BLaER1 treated with 17β-estradiol and CSF1 and Interleukin-3, amounts not matched to agents 10 nM and 100 nM (cell line): ENCODE measurements at regions not wholly inside any gene's neighbourhood (a gene's known extent, or its start where the extent isn't known, plus 50 kb on each side); places are given as distances from the start of the nearest gene placed in this dataset.

ENCODE experiments used
- H3K27ac ChIP-seq, 11 experiments: shearing (Covaris generic); formaldehyde crosslinking; 2 replicates each; pipeline ENCODE4 v1.8.1; 2022
- H3K27me3 ChIP-seq, 11 experiments: shearing (Covaris generic); formaldehyde crosslinking; 2 replicates each; pipeline ENCODE4 v1.8.1; 2022
- H3K36me3 ChIP-seq, 11 experiments: shearing (Covaris generic); formaldehyde crosslinking; 2 replicates each; pipeline ENCODE4 v1.8.1; 2022
- H3K4me1 ChIP-seq, 10 experiments: shearing (Covaris generic); formaldehyde crosslinking; 2 replicates each; pipeline ENCODE4 v1.8.1; 2022
- H3K4me2 ChIP-seq, 11 experiments: shearing (Covaris generic); formaldehyde crosslinking; 2 replicates each; pipeline ENCODE4 v1.8.1; 2022
- H3K4me3 ChIP-seq, 10 experiments: shearing (Covaris generic); formaldehyde crosslinking; 2 replicates each; pipeline ENCODE4 v1.8.1; 2022
- H3K9ac ChIP-seq, 11 experiments: shearing (Covaris generic); formaldehyde crosslinking; 2 replicates each; pipeline ENCODE4 v1.8.1; 2022
- H3K9me3 ChIP-seq, 11 experiments: shearing (Covaris generic); formaldehyde crosslinking; replicated peaks in 1 of 11; 2 replicates each; pipeline ENCODE4 v1.8.1; 2022
- H4K20me1 ChIP-seq, 11 experiments: shearing (Covaris generic); formaldehyde crosslinking; 2 replicates each; pipeline ENCODE4 v1.8.1; 2022
- Cebpa-rat ChIP-seq, 11 experiments: shearing (Covaris generic); IDR thresholded peaks; 2 replicates each; pipeline ENCODE4 v1.8.1; 2022

GRCh38 chr13:54366728-54367127, 1338.1 kb downstream of the OLFM4 start:
- TF ChIP-seq Cebpa-rat (IDR thresholded peaks at IDR 0.05), result no peak

GRCh38 chr13:54367639-54368271, 1339.1 kb downstream of the OLFM4 start:
- Histone ChIP-seq H3K27me3 (no peaks in the 10 kb centered on the region), H3K4me1 (no peaks in the 10 kb centered on the region), H4K20me1 (no peaks in the 10 kb centered on the region), H3K4me2 (no peak overlapping the region), H3K9ac (no peak overlapping the region), H3K27ac (no peak overlapping the region), H3K4me3 (no peak overlapping the region), H3K36me3 (no peaks in the 10 kb centered on the region), H3K9me3 (no peaks in the 10 kb centered on the region)
- TF ChIP-seq Cebpa-rat (IDR thresholded peaks at IDR 0.05), result no peak

More at GRCh38 chr13:54366728-54367127, 1338.1 kb downstream of the OLFM4 start:
- Histone ChIP-seq H3K27ac (no peak overlapping the region), H3K4me2 (no peak overlapping the region), H3K4me3 (no peak overlapping the region), H4K20me1 (no peaks in the 10 kb centered on the region), H3K4me1 (no peaks in the 10 kb centered on the region), H3K9ac (no peak overlapping the region), H3K36me3 (no peaks in the 10 kb centered on the region), H3K9me3 (no peaks in the 10 kb centered on the region), H3K27me3 (no peaks in the 10 kb centered on the region)

GRCh38 chr13:54368387-54368786, 1339.8 kb downstream of the OLFM4 start:
- Histone ChIP-seq H4K20me1 (no peaks in the 10 kb centered on the region), H3K9me3 (no peaks in the 10 kb centered on the region), H3K4me3 (no peak overlapping the region), H3K4me1 (no peaks in the 10 kb centered on the region), H3K36me3 (no peaks in the 10 kb centered on the region), H3K4me2 (no peak overlapping the region), H3K27me3 (no peaks in the 10 kb centered on the region), H3K27ac (no peak overlapping the region), H3K9ac (no peak overlapping the region)
- TF ChIP-seq Cebpa-rat (IDR thresholded peaks at IDR 0.05), result no peak

GRCh38 chr13:54373211-54373610, 1344.6 kb downstream of the OLFM4 start:
- Histone ChIP-seq H3K27me3 (no peaks in the 10 kb centered on the region), H4K20me1 (no peaks in the 10 kb centered on the region)

GRCh38 chr13:54379461-54379860, 1350.8 kb downstream of the OLFM4 start:
- Histone ChIP-seq H3K27ac (no peak overlapping the region), H3K9me3 (no peaks in the 10 kb centered on the region), H3K4me3 (no peak overlapping the region), H3K4me1 (no peaks in the 10 kb centered on the region), H3K4me2 (no peak overlapping the region), H3K27me3 (no peaks in the 10 kb centered on the region), H3K36me3 (no peaks in the 10 kb centered on the region), H3K9ac (no peak overlapping the region), H4K20me1 (no peaks in the 10 kb centered on the region)
- no peak for TF ChIP-seq Cebpa-rat (IDR thresholded peaks at IDR 0.05)

More at GRCh38 chr13:54373211-54373610, 1344.6 kb downstream of the OLFM4 start:
- H3K36me3 ChIP-seq, result no peaks in the 10 kb centered on the region
- H3K9ac ChIP-seq, result no peak overlapping the region
- no peak overlapping the region for H3K4me2 ChIP-seq
- H3K4me3 ChIP-seq, result no peak overlapping the region
- H3K9me3 ChIP-seq, result no peaks in the 10 kb centered on the region
- no peaks in the 10 kb centered on the region for H3K4me1 ChIP-seq
- TF ChIP-seq Cebpa-rat (IDR thresholded peaks at IDR 0.05), result no peak
- H3K27ac ChIP-seq, result no peak overlapping the region

- Histone ChIP-seq H3K27ac (no peak overlapping the region), H3K36me3 (no peaks in the 10 kb centered on the region), H3K27me3 (no peaks in the 10 kb centered on the region), H4K20me1 (no peaks in the 10 kb centered on the region), H3K9ac (no peak overlapping the region), H3K4me1 (no peaks in the 10 kb centered on the region), H3K4me2 (no peak overlapping the region), H3K9me3 (no peaks in the 10 kb centered on the region), H3K4me3 (no peak overlapping the region)
- TF ChIP-seq Cebpa-rat (IDR thresholded peaks at IDR 0.05), result no peak
Observed at GRCh38 chr13:54383604-54384003, 1355.0 kb downstream of the OLFM4 start.

GRCh38 chr13:54387625-54388024, 1359.0 kb downstream of the OLFM4 start:
- no peaks in the 10 kb centered on the region for H3K4me1 ChIP-seq
- no peak overlapping the region for H3K27ac ChIP-seq
- no peak for TF ChIP-seq Cebpa-rat (IDR thresholded peaks at IDR 0.05)
- no peaks in the 10 kb centered on the region for H3K27me3 ChIP-seq
- no peaks in the 10 kb centered on the region for H4K20me1 ChIP-seq
- no peaks in the 10 kb centered on the region for H3K36me3 ChIP-seq
- no peaks in the 10 kb centered on the region for H3K9me3 ChIP-seq
- H3K4me3 ChIP-seq, result no peak overlapping the region
- H3K4me2 ChIP-seq, result no peak overlapping the region
- H3K9ac ChIP-seq, result no peak overlapping the region

- Histone ChIP-seq H3K36me3 (no peaks in the 10 kb centered on the region), H3K9me3 (no peaks in the 10 kb centered on the region), H3K4me2 (no peak overlapping the region), H3K4me1 (no peaks in the 10 kb centered on the region), H3K27me3 (no peaks in the 10 kb centered on the region), H3K9ac (no peak overlapping the region), H3K27ac (no peak overlapping the region), H3K4me3 (no peak overlapping the region), H4K20me1 (no peaks in the 10 kb centered on the region)
- no peak for TF ChIP-seq Cebpa-rat (IDR thresholded peaks at IDR 0.05)
Observed at GRCh38 chr13:54390841-54391240, 1362.2 kb downstream of the OLFM4 start.

GRCh38 chr13:54394085-54394700, 1365.6 kb downstream of the OLFM4 start:
- no peak for TF ChIP-seq Cebpa-rat (IDR thresholded peaks at IDR 0.05)
- Histone ChIP-seq H3K4me2 (no peak overlapping the region), H3K9me3 (no peaks in the 10 kb centered on the region), H3K4me3 (no peak overlapping the region), H3K4me1 (no peaks in the 10 kb centered on the region), H4K20me1 (no peaks in the 10 kb centered on the region), H3K27me3 (no peaks in the 10 kb centered on the region), H3K27ac (no peak overlapping the region), H3K36me3 (no peaks in the 10 kb centered on the region), H3K9ac (no peak overlapping the region)

- Histone ChIP-seq H3K27ac (no peak overlapping the region), H3K4me3 (no peak overlapping the region), H4K20me1 (no peaks in the 10 kb centered on the region), H3K36me3 (no peaks in the 10 kb centered on the region), H3K27me3 (no peaks in the 10 kb centered on the region), H3K9ac (no peak overlapping the region), H3K4me2 (no peak overlapping the region), H3K4me1 (no peaks in the 10 kb centered on the region), H3K9me3 (no peaks in the 10 kb centered on the region)
- TF ChIP-seq Cebpa-rat (IDR thresholded peaks at IDR 0.05), result no peak
Observed at GRCh38 chr13:54394908-54395307, 1366.3 kb downstream of the OLFM4 start.
